Caco-2 (cell line): ENCODE measurements at regions not wholly inside any gene's neighbourhood (a gene's known extent, or its start where the extent isn't known, plus 50 kb on each side); places are given as distances from the start of the nearest gene placed in this dataset.
"Not testable (repeated sequence)": the region's sequence is repeated elsewhere in the genome, so short reads cannot be mapped to it uniquely, and the experiment has no call there.

Experiments used
- BruUV-seq: library from RNA; stranded (reverse); fragments of 400-500 nt; replicated peaks from 2 replicates; lab custom pipeline; 2021; lab: Mats Ljungman, UMichigan
- CTCF ChIA-PET: fragments of 300-600 bp; sonication (Branson Sonifier 250); formaldehyde crosslinking; loops from one replicate; lab custom pipeline; 2022; ENCODE audit warnings: antibody characterized with exemption; lab: Charles Lee
- POLR2A ChIA-PET: fragments of 300-600 bp; sonication (Branson Sonifier 250); formaldehyde crosslinking; loops from one replicate; lab custom pipeline; 2022; ENCODE audit warnings: antibody characterized with exemption; lab: Charles Lee
- DNase-seq, 2 experiments: peaks; one replicate each; pipeline versions ENCODE4 v3.0.0 to v3.0.0-alpha.2; 2020 to 2022
- H3K27me3 ChIP-seq: replicated peaks from 2 replicates; pipeline ENCODE4 v1.6.0; 2011; ENCODE audit warnings: low read length; ENCODE audit not compliant: control insufficient read depth, insufficient read depth
- H3K36me3 ChIP-seq: 2 replicates; pipeline ENCODE4 v1.5.1; 2011; ENCODE audit warnings: low read length; ENCODE audit not compliant: control insufficient read depth, insufficient read depth
- H3K4me1 ChIP-seq: fragments of 250-450 bp; sonication (Bioruptor Pico); 2 replicates; pipeline ENCODE4 v1.5.1; 2020; ENCODE audit warnings: mild to moderate bottlenecking
- H3K4me3 ChIP-seq: 2 replicates; pipeline ENCODE4 v1.5.1; 2011; ENCODE audit warnings: low read depth, mild to moderate bottlenecking, control low read depth, low read length
- H3K9me3 ChIP-seq: fragments of 250-450 bp; sonication (Bioruptor Pico); 2 replicates; pipeline ENCODE4 v1.5.1; 2020; ENCODE audit warnings: mild to moderate bottlenecking, moderate library complexity
- H3K27ac Mint-ChIP-seq: one replicate; pipeline ENCODE4 v1.8.0; 2022; ENCODE audit warnings: mixed read lengths; ENCODE audit not compliant: unreplicated experiment
- H3K27me3 Mint-ChIP-seq: one replicate; pipeline ENCODE4 v1.8.0; 2022; ENCODE audit warnings: mixed read lengths; ENCODE audit not compliant: insufficient read depth, unreplicated experiment
- H3K36me3 Mint-ChIP-seq: one replicate; pipeline ENCODE4 v1.8.0; 2022; ENCODE audit warnings: mild to moderate bottlenecking, mixed read lengths; ENCODE audit not compliant: insufficient read depth, unreplicated experiment
- H3K4me1 Mint-ChIP-seq: one replicate; pipeline ENCODE4 v1.8.0; 2022; ENCODE audit warnings: low read depth, mixed read lengths; ENCODE audit not compliant: unreplicated experiment
- H3K4me3 Mint-ChIP-seq: one replicate; pipeline ENCODE4 v1.8.0; 2022; ENCODE audit warnings: mild to moderate bottlenecking, moderate library complexity, mixed read lengths; ENCODE audit not compliant: unreplicated experiment
- H3K9me3 Mint-ChIP-seq: one replicate; pipeline ENCODE4 v1.8.0; 2022; ENCODE audit warnings: mixed read lengths; ENCODE audit not compliant: unreplicated experiment
- CTCF ChIP-seq, 2 experiments: fragments of 200-600 bp in 1 of 2; IDR thresholded peaks; 1 replicate in 1 of 2; 2 replicates in 1 of 2; pipeline versions ENCODE4 v1.5.1 to v1.8.0; 2011 to 2022; ENCODE audit warnings: antibody characterized with exemption in 1 of 2, control low read depth in 1 of 2, inconsistent platforms in 1 of 2, low read depth in 1 of 2, low read length in 1 of 2, mild to moderate bottlenecking in 1 of 2, moderate library complexity in 1 of 2; ENCODE audit not compliant: insufficient read depth in 1 of 2, severe bottlenecking in 1 of 2, unreplicated experiment in 1 of 2
- intact Hi-C: fragments of 100-400 bp; cut with micrococcal nuclease; formaldehyde crosslinking; loops from one replicate; pipeline ENCODE4 v1.10.0; 2022; ENCODE audit not compliant: unreplicated experiment

DNA sequence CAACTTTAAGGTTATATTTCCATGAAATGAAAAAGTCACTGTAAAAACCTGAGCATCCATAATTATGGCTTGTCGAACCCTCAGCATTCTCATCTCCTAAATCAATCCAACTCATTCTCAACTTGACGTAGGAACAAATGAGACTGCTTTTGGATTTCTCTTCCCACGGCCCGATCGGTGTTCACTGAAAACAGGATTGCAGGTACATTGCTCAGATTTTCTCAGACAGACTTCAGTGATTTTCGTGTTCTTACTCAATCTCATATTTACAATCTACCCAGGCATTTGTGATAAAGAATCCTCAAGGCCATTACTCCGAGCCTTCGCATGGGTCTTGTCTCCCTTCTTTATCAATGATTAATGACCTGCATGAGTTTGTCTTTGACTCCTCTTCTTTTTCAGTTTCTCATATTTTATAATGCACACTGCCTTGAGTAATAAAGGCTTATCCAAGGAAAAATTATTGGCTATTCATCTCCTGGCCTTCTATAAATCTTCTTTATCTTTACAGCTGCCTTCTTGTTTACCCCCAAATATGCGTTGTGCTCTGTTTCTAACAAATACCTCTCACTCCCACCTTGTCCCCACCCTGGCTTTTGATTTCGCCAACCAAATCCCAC, 90.4 kb upstream of the MYO3A start:
- H3K4me1 ChIP-seq = no peaks in the 10 kb centered on the region
- H3K27me3 ChIP-seq = no peaks in the 10 kb centered on the region
- ChIA-PET POLR2A (interaction anchor here (0.6 kb wide), 1 partner anchor 874 kb away, joined by 3 read pairs; no protein-coding TSS in a partner anchor), CTCF (no interaction called here)
- Mint-ChIP-seq H3K4me1 (peaks cover 4% of the 10 kb centered on the region), H3K9me3 (no peaks in the 10 kb centered on the region), H3K4me3 (no peak overlapping the region), H3K27ac (no peak overlapping the region), H3K36me3 (no peaks in the 10 kb centered on the region), H3K27me3 (peaks cover 9% of the 10 kb centered on the region)
- BruUV-seq = no TSS peak
- H3K4me3 ChIP-seq = no peak overlapping the region
- intact Hi-C loops = no loop called here
- H3K36me3 ChIP-seq = no peaks in the 10 kb centered on the region
- H3K9me3 ChIP-seq = no peaks in the 10 kb centered on the region
- no peak for TF ChIP-seq CTCF (IDR thresholded peaks at IDR 0.05; ENCODE audit: insufficient read depth in 1 of 2, low read depth in 1 of 2, low read length in 1 of 2, severe bottlenecking in 1 of 2, unreplicated experiment in 1 of 2)
- no peak for DNase-seq

DNA sequence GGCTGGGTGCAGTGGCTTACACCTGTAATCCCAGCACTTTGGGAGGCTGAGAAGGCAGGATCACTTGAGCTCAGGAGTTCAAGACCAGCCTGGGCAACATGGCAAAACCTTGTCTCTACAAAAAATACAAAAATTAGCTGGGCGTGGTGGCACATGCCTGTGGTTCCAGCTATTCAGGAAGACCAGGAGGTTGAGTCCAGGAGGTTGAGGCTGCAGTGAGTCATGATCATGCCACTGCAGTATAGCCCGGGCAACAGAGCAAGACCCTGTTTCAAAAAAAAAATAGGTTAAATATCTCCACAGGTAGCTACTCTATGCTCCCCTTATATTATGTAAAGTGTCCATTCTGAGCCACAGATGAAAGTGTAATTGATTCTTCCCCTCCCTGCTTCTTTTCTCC, 89.3 kb upstream of the MYO3A start:
- H3K27ac Mint-ChIP-seq, H3K4me1 ChIP-seq, H3K4me1 Mint-ChIP-seq, H3K4me3 ChIP-seq, H3K27me3 ChIP-seq, H3K9me3 Mint-ChIP-seq, H3K36me3 Mint-ChIP-seq, BruUV-seq, DNase-seq, H3K27me3 Mint-ChIP-seq, CTCF ChIA-PET, H3K9me3 ChIP-seq, H3K36me3 ChIP-seq, intact Hi-C loops, H3K4me3 Mint-ChIP-seq: not testable (repeated sequence)
- POLR2A ChIA-PET = interaction anchor here (0.6 kb wide), 1 partner anchor 875 kb away, joined by 3 read pairs; no protein-coding TSS in a partner anchor

DNA sequence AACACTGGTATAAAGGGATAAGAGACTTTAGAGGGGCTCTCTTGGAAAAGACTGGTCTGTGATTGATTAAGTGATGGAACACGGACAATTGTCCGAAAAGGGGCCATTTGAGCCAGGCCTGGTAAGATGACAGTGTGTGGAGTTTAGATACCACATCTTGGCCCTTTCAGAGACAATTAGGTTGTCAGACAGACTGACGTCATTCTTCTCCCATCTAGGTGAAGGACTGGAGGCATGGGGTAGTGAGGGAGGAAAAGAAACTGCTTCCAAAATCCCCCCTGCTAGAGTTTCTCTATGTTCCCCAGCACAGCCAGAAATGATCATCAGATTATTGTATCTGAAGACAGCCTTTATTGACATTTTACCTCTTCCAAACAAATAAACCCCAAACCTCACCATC, 84.8 kb upstream of the MYO3A start:
- CTCF ChIA-PET = no interaction called here
- Histone ChIP-seq H3K4me1 (no peaks in the 10 kb centered on the region), H3K9me3 (no peaks in the 10 kb centered on the region), H3K36me3 (no peaks in the 10 kb centered on the region), H3K4me3 (no peak overlapping the region), H3K27me3 (no peaks in the 10 kb centered on the region)
- no peaks in the 10 kb centered on the region for H3K4me1 Mint-ChIP-seq
- no peak overlapping the region for H3K27ac Mint-ChIP-seq
- no peak for TF ChIP-seq CTCF (IDR thresholded peaks at IDR 0.05; ENCODE audit: insufficient read depth in 1 of 2, low read depth in 1 of 2, low read length in 1 of 2, severe bottlenecking in 1 of 2, unreplicated experiment in 1 of 2)
- intact Hi-C loops = no loop called here
- no peak overlapping the region for H3K4me3 Mint-ChIP-seq
- no peak for DNase-seq
- H3K27me3 Mint-ChIP-seq = peaks cover 15% of the 10 kb centered on the region
- BruUV-seq = no TSS peak
- POLR2A ChIA-PET = no interaction called here
- H3K9me3 Mint-ChIP-seq = no peaks in the 10 kb centered on the region
- no peaks in the 10 kb centered on the region for H3K36me3 Mint-ChIP-seq
